H1 (cell line): ENCODE measurements at regions not wholly inside any gene's neighbourhood (a gene's known extent, or its start where the extent isn't known, plus 50 kb on each side); places are given as distances from the start of the nearest gene placed in this dataset.

Experiments used
- BACH1 ChIP-seq: IDR thresholded peaks from 2 replicates; pipeline ENCODE4 v1.6.1; 2012; ENCODE audit warnings: low read length, improper control_type of control experiment
- CHD7 ChIP-seq: fragments of 300-600 bp; sonication (generic); IDR thresholded peaks from 2 replicates; pipeline ENCODE4 v1.7.1; 2012; ENCODE audit warnings: low read length, moderate library complexity, mild to moderate bottlenecking, inconsistent platforms; ENCODE audit not compliant: insufficient replicate concordance
- CTBP2 ChIP-seq: IDR thresholded peaks from 2 replicates; pipeline ENCODE4 v1.7.0; 2011; ENCODE audit warnings: borderline replicate concordance, mild to moderate bottlenecking, moderate library complexity, mixed read lengths, low read length; ENCODE audit not compliant: insufficient read depth, insufficient read length
- GTF2F1 ChIP-seq: IDR thresholded peaks from 2 replicates; pipeline ENCODE4 v1.6.1; 2012; ENCODE audit warnings: low read depth, low read length, improper control_type of control experiment, borderline replicate concordance
- NANOG ChIP-seq: IDR thresholded peaks from 2 replicates; pipeline ENCODE4 v1.6.1; 2011; ENCODE audit warnings: low read length, low read depth, mild to moderate bottlenecking, inconsistent platforms; ENCODE audit not compliant: insufficient read depth, poor library complexity, severe bottlenecking
- SAP30 ChIP-seq: fragments of 300-600 bp; sonication (generic); IDR thresholded peaks from 2 replicates; pipeline ENCODE4 v1.7.1; 2012; ENCODE audit warnings: low read length, moderate library complexity, mild to moderate bottlenecking, inconsistent platforms; ENCODE audit not compliant: insufficient read depth, insufficient replicate concordance
- TBP ChIP-seq: IDR thresholded peaks from 2 replicates; pipeline ENCODE4 v1.6.1; 2011; ENCODE audit warnings: low read depth, low read length, improper control_type of control experiment
- USF2 ChIP-seq: IDR thresholded peaks from 2 replicates; pipeline ENCODE4 v1.6.1; 2011; ENCODE audit warnings: low read length, improper control_type of control experiment

GRCh38 chr15:31814082-31814481 is 216.2 kb upstream of the CHRNA7 start (continued):
- TF ChIP-seq CHD7 (no peak), CTBP2 (no peak), SAP30 (no peak), NANOG (no peak), GTF2F1 (no peak), BACH1 (no peak), TBP (no peak), USF2 (no peak)
